Dendritic cell treated with granulocyte-macrophage colony-stimulating factor and Interleukin-4, amounts not matched to agents 40 ng/mL and 50 ng/mL, for 4 days (primary cell): ENCODE measurements at regions not wholly inside any gene's neighbourhood (a gene's known extent, or its start where the extent isn't known, plus 50 kb on each side); places are given as distances from the start of the nearest gene placed in this dataset.

Source experiments
- H3K27ac Mint-ChIP-seq: one replicate; pipeline ENCODE4 v1.8.0; 2022; ENCODE audit warnings: mild to moderate bottlenecking, mixed read lengths
- H3K27me3 Mint-ChIP-seq: one replicate; pipeline ENCODE4 v1.8.0; 2022; ENCODE audit warnings: mild to moderate bottlenecking, mixed read lengths
- H3K36me3 Mint-ChIP-seq: one replicate; pipeline ENCODE4 v1.8.0; 2022; ENCODE audit warnings: low read depth, mixed read lengths
- H3K4me1 Mint-ChIP-seq: one replicate; pipeline ENCODE4 v1.8.0; 2022; ENCODE audit warnings: low read depth, mixed read lengths
- H3K4me3 Mint-ChIP-seq: one replicate; pipeline ENCODE4 v1.8.0; 2022; ENCODE audit warnings: mild to moderate bottlenecking, moderate library complexity, mixed read lengths
- H3K9me3 Mint-ChIP-seq: one replicate; pipeline ENCODE4 v1.8.0; 2022; ENCODE audit warnings: mixed read lengths
- intact Hi-C: fragments of 100-400 bp; cut with micrococcal nuclease; formaldehyde crosslinking; loops from one replicate; pipeline ENCODE4 v1.15.0; 2022

GRCh38 chr6:94668876-94669275, 908.5 kb upstream of the MANEA start:
- Mint-ChIP-seq H3K36me3 (no peaks in the 10 kb centered on the region), H3K27me3 (no peaks in the 10 kb centered on the region), H3K9me3 (peaks cover 26% of the 10 kb centered on the region), H3K27ac (no peak overlapping the region), H3K4me1 (no peaks in the 10 kb centered on the region), H3K4me3 (no peak overlapping the region)
- intact Hi-C loops: no loop called here

GRCh38 chr6:94658929-94659328, 918.4 kb upstream of the MANEA start:
- peaks cover 24% of the 10 kb centered on the region for H3K9me3 Mint-ChIP-seq
- H3K4me1 Mint-ChIP-seq: no peaks in the 10 kb centered on the region
- H3K4me3 Mint-ChIP-seq: no peak overlapping the region
- H3K27ac Mint-ChIP-seq: no peak overlapping the region
- intact Hi-C loops: no loop called here
- H3K27me3 Mint-ChIP-seq: no peaks in the 10 kb centered on the region
- H3K36me3 Mint-ChIP-seq: no peaks in the 10 kb centered on the region

- no peaks in the 10 kb centered on the region for H3K4me1 Mint-ChIP-seq
- H3K4me3 Mint-ChIP-seq: no peak overlapping the region
- intact Hi-C loops: no loop called here
- H3K9me3 Mint-ChIP-seq: no peaks in the 10 kb centered on the region
- H3K36me3 Mint-ChIP-seq: no peaks in the 10 kb centered on the region
- H3K27ac Mint-ChIP-seq: no peak overlapping the region
- no peaks in the 10 kb centered on the region for H3K27me3 Mint-ChIP-seq
These were observed 926.1 kb upstream of the MANEA start for GRCh38 chr6:94651239-94651638.

DNA sequence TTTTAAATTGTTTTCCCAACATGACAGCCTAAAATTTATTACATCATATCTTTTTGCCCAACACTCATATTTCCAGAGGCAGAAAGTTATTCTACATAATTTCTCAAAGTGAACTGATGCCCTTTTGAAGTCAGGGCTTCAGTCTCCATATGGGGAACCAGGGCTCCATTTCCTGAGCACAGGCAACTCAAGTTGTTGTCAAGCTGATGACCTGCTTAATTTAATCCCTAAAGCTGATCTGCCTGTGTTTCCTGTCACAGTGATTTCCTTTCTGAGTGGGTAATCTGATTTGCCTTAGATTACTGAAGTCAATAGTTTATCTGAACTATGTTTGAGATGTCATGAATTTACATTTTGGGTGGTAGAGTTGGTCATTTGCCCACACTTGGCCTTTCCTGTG, 932.1 kb upstream of the MANEA start:
- Mint-ChIP-seq H3K4me3 (no peak overlapping the region), H3K36me3 (no peaks in the 10 kb centered on the region), H3K9me3 (no peaks in the 10 kb centered on the region), H3K27ac (no peak overlapping the region), H3K4me1 (no peaks in the 10 kb centered on the region), H3K27me3 (no peaks in the 10 kb centered on the region)
- intact Hi-C loops: no loop called here

- H3K27ac Mint-ChIP-seq: no peak overlapping the region
- no peaks in the 10 kb centered on the region for H3K36me3 Mint-ChIP-seq
- no peaks in the 10 kb centered on the region for H3K27me3 Mint-ChIP-seq
- H3K4me1 Mint-ChIP-seq: no peaks in the 10 kb centered on the region
- no peak overlapping the region for H3K4me3 Mint-ChIP-seq
- no peaks in the 10 kb centered on the region for H3K9me3 Mint-ChIP-seq
- intact Hi-C loops: no loop called here
These were observed 937.8 kb upstream of the MANEA start for GRCh38 chr6:94639564-94639963.

DNA sequence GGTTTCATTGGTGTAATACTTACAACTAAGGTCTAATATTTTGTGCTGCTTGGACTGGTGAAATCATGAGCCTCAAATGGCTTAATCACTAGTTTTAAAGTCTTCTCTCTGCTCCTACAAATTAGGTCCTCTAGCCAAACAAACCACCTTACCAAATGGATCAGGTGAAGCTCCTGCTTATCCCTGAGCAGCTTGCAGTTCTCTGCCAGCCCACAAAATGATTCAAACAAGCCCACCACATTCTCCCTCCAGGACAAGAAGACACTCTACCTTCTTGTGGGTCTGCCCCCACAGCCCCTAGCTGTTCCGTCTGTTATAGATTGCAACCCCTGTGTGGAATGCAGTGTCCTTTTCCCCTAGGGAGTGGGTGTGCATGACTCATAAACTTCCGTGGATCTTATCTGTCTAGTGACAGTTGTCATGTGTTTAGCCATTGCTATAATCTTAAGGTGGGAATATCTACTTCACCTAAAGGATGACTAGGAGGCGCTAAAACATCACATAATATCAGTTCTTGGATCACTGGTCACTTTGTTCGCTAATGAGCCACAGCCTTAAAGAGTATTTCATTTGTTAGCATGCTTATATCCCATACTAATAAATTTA, 940.5 kb upstream of the MANEA start:
- H3K4me1 Mint-ChIP-seq: no peaks in the 10 kb centered on the region
- intact Hi-C loops: no loop called here
- H3K27ac Mint-ChIP-seq: no peak overlapping the region
- no peaks in the 10 kb centered on the region for H3K27me3 Mint-ChIP-seq
- no peaks in the 10 kb centered on the region for H3K9me3 Mint-ChIP-seq
- no peaks in the 10 kb centered on the region for H3K36me3 Mint-ChIP-seq
- no peak overlapping the region for H3K4me3 Mint-ChIP-seq

GRCh38 chr6:94623586-94623985, 953.7 kb upstream of the MANEA start:
- no peaks in the 10 kb centered on the region for H3K9me3 Mint-ChIP-seq
- H3K4me1 Mint-ChIP-seq: no peaks in the 10 kb centered on the region
- no peaks in the 10 kb centered on the region for H3K36me3 Mint-ChIP-seq
- H3K27me3 Mint-ChIP-seq: no peaks in the 10 kb centered on the region
- intact Hi-C loops: no loop called here
- no peak overlapping the region for H3K4me3 Mint-ChIP-seq
- H3K27ac Mint-ChIP-seq: no peak overlapping the region

DNA sequence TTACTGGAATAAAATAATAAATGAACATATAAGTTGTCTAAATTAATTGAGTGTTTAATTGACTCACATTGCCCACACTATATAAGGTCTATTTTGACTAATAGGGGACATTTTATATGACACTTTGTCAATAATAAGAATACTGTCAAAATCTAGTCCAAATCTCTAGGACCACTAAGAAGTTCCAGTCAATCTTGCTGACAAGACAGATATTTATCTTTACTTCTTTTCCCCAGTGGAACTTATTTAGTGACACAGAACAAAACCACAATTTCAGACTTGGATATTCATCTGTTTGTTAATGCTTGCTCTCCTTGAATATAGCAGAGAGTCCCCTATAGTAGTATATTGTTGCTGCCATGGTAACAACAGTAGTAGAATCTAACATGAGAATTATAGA, 954.6 kb upstream of the MANEA start:
- Mint-ChIP-seq H3K36me3 (no peaks in the 10 kb centered on the region), H3K4me1 (no peaks in the 10 kb centered on the region), H3K27ac (no peak overlapping the region), H3K27me3 (no peaks in the 10 kb centered on the region), H3K9me3 (no peaks in the 10 kb centered on the region), H3K4me3 (no peak overlapping the region)
- intact Hi-C loops: no loop called here

DNA sequence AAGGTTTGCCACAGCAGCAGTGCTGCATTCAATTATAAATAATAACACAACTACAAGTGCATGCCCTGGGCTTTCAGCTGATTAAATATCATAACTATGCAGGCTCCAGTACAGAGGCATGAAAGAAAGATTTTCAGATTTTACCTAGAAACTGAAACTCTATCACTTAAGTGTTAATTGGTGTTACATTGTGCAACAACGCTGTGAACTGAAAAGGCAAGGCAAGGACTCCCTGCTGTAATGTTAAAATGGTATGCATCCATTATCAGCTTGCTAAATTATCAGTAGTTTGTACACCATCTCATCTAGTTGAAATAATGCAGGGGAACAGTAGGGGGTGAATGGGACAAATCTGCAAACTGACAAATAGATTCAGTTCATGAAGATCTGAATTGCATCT, 976.7 kb upstream of the MANEA start:
- Mint-ChIP-seq H3K27me3 (no peaks in the 10 kb centered on the region), H3K4me1 (no peaks in the 10 kb centered on the region), H3K4me3 (no peak overlapping the region), H3K27ac (no peak overlapping the region), H3K36me3 (no peaks in the 10 kb centered on the region), H3K9me3 (peaks cover 10% of the 10 kb centered on the region)
- intact Hi-C loops: no loop called here

- Mint-ChIP-seq H3K9me3 (no peaks in the 10 kb centered on the region), H3K27ac (no peak overlapping the region), H3K4me3 (no peak overlapping the region), H3K27me3 (no peaks in the 10 kb centered on the region), H3K4me1 (no peaks in the 10 kb centered on the region), H3K36me3 (no peaks in the 10 kb centered on the region)
- intact Hi-C loops: no loop called here
These were observed 979.8 kb upstream of the MANEA start for GRCh38 chr6:94597487-94597886.

GRCh38 chr6:94590416-94590815, 986.9 kb upstream of the MANEA start:
- Mint-ChIP-seq H3K4me3 (no peak overlapping the region), H3K27me3 (no peaks in the 10 kb centered on the region), H3K27ac (no peak overlapping the region), H3K36me3 (no peaks in the 10 kb centered on the region), H3K9me3 (no peaks in the 10 kb centered on the region), H3K4me1 (no peaks in the 10 kb centered on the region)
- intact Hi-C loops: no loop called here

DNA sequence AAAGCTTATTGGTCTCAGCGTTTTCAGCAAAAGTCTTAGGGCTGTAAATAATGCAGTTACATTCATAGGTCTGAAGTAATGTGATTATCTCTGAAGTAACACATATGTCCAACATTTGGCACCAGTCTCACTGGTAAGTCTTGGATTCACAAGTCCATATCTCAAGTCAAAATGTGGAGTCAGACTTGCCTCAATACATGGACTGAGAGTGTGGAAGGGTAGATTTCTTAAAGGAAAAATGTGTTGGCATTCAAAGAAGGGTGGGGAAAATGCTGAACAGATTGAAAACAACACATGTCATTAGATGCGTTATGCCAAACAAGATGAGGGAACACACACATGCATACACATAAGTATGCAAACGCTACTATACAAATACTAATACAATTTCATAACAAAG, 989.0 kb upstream of the MANEA start:
- Mint-ChIP-seq H3K4me1 (no peaks in the 10 kb centered on the region), H3K4me3 (no peak overlapping the region), H3K27ac (no peak overlapping the region), H3K27me3 (no peaks in the 10 kb centered on the region), H3K36me3 (no peaks in the 10 kb centered on the region), H3K9me3 (no peaks in the 10 kb centered on the region)
- intact Hi-C loops: no loop called here

DNA sequence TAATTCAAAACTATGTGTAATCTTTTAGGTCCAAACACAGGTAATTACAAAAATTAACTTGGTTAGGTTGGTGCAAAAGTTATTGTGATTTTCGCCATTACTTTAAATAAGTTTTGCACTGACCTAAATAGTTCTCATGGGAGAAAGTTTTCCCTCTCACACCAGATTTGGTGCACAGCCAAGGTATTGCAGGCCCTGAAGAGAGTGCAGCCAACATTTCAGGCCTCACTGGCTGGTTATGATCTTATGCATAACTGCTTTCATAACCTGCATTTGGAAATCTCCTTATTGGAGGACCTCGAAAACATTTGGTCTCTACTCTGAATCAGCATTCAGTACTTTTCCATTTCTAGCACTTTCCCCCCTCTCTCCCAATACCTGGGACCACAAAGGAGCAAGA, 993.1 kb upstream of the MANEA start:
- H3K27me3 Mint-ChIP-seq: no peaks in the 10 kb centered on the region
- intact Hi-C loops: no loop called here
- H3K4me3 Mint-ChIP-seq: no peak overlapping the region
- H3K9me3 Mint-ChIP-seq: no peaks in the 10 kb centered on the region
- H3K27ac Mint-ChIP-seq: no peak overlapping the region
- no peaks in the 10 kb centered on the region for H3K4me1 Mint-ChIP-seq
- H3K36me3 Mint-ChIP-seq: no peaks in the 10 kb centered on the region

GRCh38 chr6:94570581-94570980, 1006.8 kb upstream of the MANEA start:
- H3K4me1 Mint-ChIP-seq: no peaks in the 10 kb centered on the region
- H3K27me3 Mint-ChIP-seq: no peaks in the 10 kb centered on the region

DNA sequence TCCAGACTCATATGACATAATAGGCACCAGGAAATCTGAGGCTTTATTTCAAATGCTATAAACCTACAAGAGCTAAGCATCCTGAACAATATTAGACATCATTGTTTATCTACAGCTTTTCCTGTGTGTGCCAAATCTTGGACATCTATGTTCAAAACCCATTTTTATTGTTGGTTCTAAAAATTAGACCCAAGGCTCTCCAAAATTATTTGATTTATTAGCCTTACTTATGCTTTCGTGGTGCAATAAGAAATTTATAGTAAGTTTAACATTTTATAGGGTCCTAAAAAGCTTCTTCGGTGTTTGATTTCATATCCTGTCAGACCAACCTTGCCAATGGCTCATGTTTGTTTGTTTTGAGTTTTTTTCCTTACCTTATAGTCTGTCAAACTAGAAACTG, 1014.5 kb upstream of the MANEA start:
- no peaks in the 10 kb centered on the region for H3K36me3 Mint-ChIP-seq
- H3K4me3 Mint-ChIP-seq: no peak overlapping the region
- H3K4me1 Mint-ChIP-seq: no peaks in the 10 kb centered on the region

More at GRCh38 chr6:94570581-94570980, 1006.8 kb upstream of the MANEA start:
- H3K27ac Mint-ChIP-seq: no peak overlapping the region
- H3K9me3 Mint-ChIP-seq: no peaks in the 10 kb centered on the region
- H3K4me3 Mint-ChIP-seq: no peak overlapping the region
- intact Hi-C loops: no loop called here
- no peaks in the 10 kb centered on the region for H3K36me3 Mint-ChIP-seq

More for the DNA sequence above, 1014.5 kb upstream of the MANEA start:
- Mint-ChIP-seq H3K27ac (no peak overlapping the region), H3K9me3 (peaks cover 20% of the 10 kb centered on the region), H3K27me3 (no peaks in the 10 kb centered on the region)
- intact Hi-C loops: no loop called here
